GM23338 (cell line): ENCODE measurements at regions not wholly inside any gene's neighbourhood (a gene's known extent, or its start where the extent isn't known, plus 50 kb on each side); places are given as distances from the start of the nearest gene placed in this dataset.

ENCODE experiments used
- ATAC-seq: fragments of 200-7000 bp; cut with Tn5 transposase; 3 replicates; pipeline ENCODE4 v1.9.1; 2020
- DNase-seq: peaks from one replicate; pipeline ENCODE4 v3.0.0-alpha.2; 2015; ENCODE audit warnings: low spot score
- H2AFZ ChIP-seq: fragments of 200-600 bp; sonication (generic); 2 replicates; pipeline ENCODE4 v1.8.0; 2016; ENCODE audit warnings: antibody characterized with exemption, mild to moderate bottlenecking, moderate library complexity
- H3F3A ChIP-seq: fragments of 200-600 bp; sonication (generic); replicated peaks from 2 replicates; pipeline ENCODE4 v1.8.0; 2017; ENCODE audit warnings: antibody characterized with exemption, mixed run types, low read depth
- H3K27ac ChIP-seq: fragments of 200-600 bp; sonication (generic); 2 replicates; pipeline ENCODE4 v1.6.1; 2016; ENCODE audit warnings: low read depth
- H3K27me3 ChIP-seq: fragments of 200-600 bp; sonication (generic); 2 replicates; pipeline ENCODE4 v1.8.0; 2016; ENCODE audit warnings: mild to moderate bottlenecking, mixed run types, moderate library complexity; ENCODE audit not compliant: insufficient read depth
- H3K36me3 ChIP-seq: fragments of 200-600 bp; sonication (generic); 2 replicates; pipeline ENCODE4 v1.8.0; 2016; ENCODE audit warnings: mild to moderate bottlenecking; ENCODE audit not compliant: insufficient read depth
- H3K4me1 ChIP-seq: fragments of 200-600 bp; sonication (generic); 2 replicates; pipeline ENCODE4 v1.8.0; 2016; ENCODE audit warnings: mild to moderate bottlenecking, moderate library complexity; ENCODE audit not compliant: insufficient read depth
- H3K4me2 ChIP-seq: fragments of 200-600 bp; sonication (generic); 2 replicates; pipeline ENCODE4 v1.7.1; 2017; ENCODE audit warnings: mixed run types
- H3K4me3 ChIP-seq: fragments of 200-600 bp; sonication (generic); 2 replicates; pipeline ENCODE4 v1.6.1; 2016; ENCODE audit warnings: mixed run types
- H3K79me2 ChIP-seq: fragments of 200-600 bp; sonication (generic); replicated peaks from 2 replicates; pipeline ENCODE4 v1.8.0; 2017; ENCODE audit warnings: mild to moderate bottlenecking; ENCODE audit not compliant: insufficient read depth
- H3K9me2 ChIP-seq: fragments of 200-600 bp; sonication (generic); 2 replicates; pipeline ENCODE4 v1.8.0; 2017; ENCODE audit not compliant: insufficient read depth
- H4K20me1 ChIP-seq: fragments of 200-600 bp; sonication (generic); replicated peaks from 2 replicates; pipeline ENCODE4 v1.8.0; 2017; ENCODE audit warnings: mild to moderate bottlenecking; ENCODE audit not compliant: insufficient read depth
- H3K27ac Mint-ChIP-seq: 2 replicates; pipeline ENCODE4 v1.8.0; 2020; ENCODE audit warnings: inconsistent platforms, mild to moderate bottlenecking, moderate library complexity, mixed read lengths
- H3K27me3 Mint-ChIP-seq: 3 replicates; pipeline ENCODE4 v1.8.0; 2022; ENCODE audit warnings: low read depth, mild to moderate bottlenecking, moderate library complexity, mixed read lengths, inconsistent platforms; ENCODE audit not compliant: insufficient read depth, poor library complexity
- H3K36me3 Mint-ChIP-seq: 3 replicates; pipeline ENCODE4 v1.8.0; 2021; ENCODE audit warnings: low read depth, mild to moderate bottlenecking, inconsistent platforms, moderate library complexity, mixed read lengths
- H3K4me1 Mint-ChIP-seq: 3 replicates; pipeline ENCODE4 v1.8.0; 2020; ENCODE audit warnings: mild to moderate bottlenecking, inconsistent platforms, mixed read lengths
- H3K4me3 Mint-ChIP-seq: 3 replicates; pipeline ENCODE4 v1.8.0; 2021; ENCODE audit warnings: moderate library complexity, mild to moderate bottlenecking, inconsistent platforms, mixed read lengths
- H3K9me3 Mint-ChIP-seq: 3 replicates; pipeline ENCODE4 v1.8.0; 2020; ENCODE audit warnings: moderate library complexity, mild to moderate bottlenecking, inconsistent platforms, mixed read lengths
- CREB1 ChIP-seq: fragments of 250-450 bp; sonication (Bioruptor Pico); IDR thresholded peaks from 2 replicates; pipeline ENCODE4 v1.5.0; 2020; ENCODE audit warnings: low read depth, mild to moderate bottlenecking, moderate library complexity
- EZH2 ChIP-seq: fragments of 200-600 bp; sonication (generic); IDR thresholded peaks from one replicate; pipeline ENCODE4 v1.8.0; 2017; ENCODE audit warnings: antibody characterized with exemption, mild to moderate bottlenecking, low read depth; ENCODE audit not compliant: unreplicated experiment
- EZH2phosphoT487 ChIP-seq: fragments of 200-600 bp; sonication (generic); IDR thresholded peaks from one replicate; pipeline ENCODE4 v1.8.1; 2018; ENCODE audit warnings: antibody characterized with exemption; ENCODE audit not compliant: unreplicated experiment
- JUNB ChIP-seq: IDR thresholded peaks from one replicate; pipeline ENCODE4 v1.6.1; 2016; ENCODE audit warnings: antibody characterized with exemption; ENCODE audit not compliant: unreplicated experiment
- NANOG ChIP-seq: IDR thresholded peaks from 2 replicates; pipeline ENCODE4 v1.6.1; 2016; ENCODE audit warnings: antibody characterized with exemption, borderline replicate concordance
- POLR2AphosphoS5 ChIP-seq: IDR thresholded peaks from 2 replicates; pipeline ENCODE4 v1.6.1; 2016; ENCODE audit warnings: antibody characterized with exemption, low read depth
- STAT1 ChIP-seq: IDR thresholded peaks from one replicate; pipeline ENCODE4 v1.6.1; 2016; ENCODE audit warnings: antibody characterized with exemption; ENCODE audit not compliant: unreplicated experiment
- ZNF114 ChIP-seq: fragments of 250-450 bp; sonication (Bioruptor Pico); IDR thresholded peaks from 2 replicates; pipeline ENCODE4 v1.5.0; 2020; ENCODE audit warnings: mild to moderate bottlenecking, moderate library complexity
- ZNF331 ChIP-seq: fragments of 250-450 bp; sonication (Bioruptor Pico); IDR thresholded peaks from 2 replicates; pipeline ENCODE4 v1.5.0; 2020; ENCODE audit warnings: low read depth, mild to moderate bottlenecking, moderate library complexity
- TF ChIP-seq, protein P1 (sequence below): IDR thresholded peaks from 2 replicates; pipeline ENCODE4 v1.6.1; 2016; ENCODE audit warnings: antibody characterized with exemption
- TF ChIP-seq, protein P2 (sequence below): fragments of 250-450 bp; sonication (Bioruptor Pico); IDR thresholded peaks from 2 replicates; pipeline ENCODE4 v1.5.0; 2020; ENCODE audit warnings: mild to moderate bottlenecking, moderate library complexity
- TF ChIP-seq, protein P3 (sequence below): IDR thresholded peaks from one replicate; pipeline ENCODE4 v1.6.1; 2018; ENCODE audit warnings: antibody characterized with exemption; ENCODE audit not compliant: unreplicated experiment
- TF ChIP-seq, protein P4 (sequence below), 2 experiments: fragments of 200-600 bp in 1 of 2; sonication (generic) in 1 of 2; conservative IDR thresholded peaks; 2 replicates each; pipeline versions ENCODE4 v1.5.1 to v1.6.1; 2016 to 2017; ENCODE audit warnings: antibody characterized with exemption in 2 of 2, low read depth in 2 of 2, mild to moderate bottlenecking in 2 of 2, moderate library complexity in 1 of 2

DNA sequence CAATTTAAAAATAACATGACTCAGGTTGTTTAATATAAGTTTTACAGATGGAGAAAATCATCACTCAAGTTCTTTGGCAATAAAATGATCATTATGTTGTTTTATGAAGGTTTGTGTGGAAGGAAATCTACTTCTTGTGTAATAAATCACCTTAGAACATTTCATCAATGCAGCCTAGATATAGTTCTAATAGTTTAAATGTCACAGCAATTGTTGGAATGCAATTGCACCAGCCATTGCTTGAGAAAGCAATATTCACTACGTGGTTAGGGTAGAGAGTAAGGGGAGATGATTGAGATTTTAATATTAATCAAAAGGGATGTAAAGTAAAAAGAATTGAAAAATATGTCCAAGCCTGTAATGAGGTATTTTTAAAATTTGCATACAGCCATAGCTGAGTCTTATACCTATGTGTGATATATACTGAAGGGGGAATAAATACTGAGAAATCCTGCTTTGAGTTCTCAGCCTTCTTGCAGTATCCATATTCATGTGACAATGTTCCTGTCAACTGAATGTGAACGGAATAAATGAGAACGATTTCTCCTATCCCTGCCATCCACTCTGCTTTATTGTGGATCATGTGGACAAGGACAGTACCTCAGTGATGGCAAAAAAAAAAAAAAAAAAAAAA is 257.9 kb downstream of the OTOL1 start:
- H3K36me3 ChIP-seq: no peaks in the 10 kb centered on the region
- H3K4me2 ChIP-seq: no peak overlapping the region
- no peaks in the 10 kb centered on the region for H3K27me3 ChIP-seq
- H3K79me2 ChIP-seq: no peaks in the 10 kb centered on the region
- H3K9me2 ChIP-seq: no peaks in the 10 kb centered on the region; the same call in 1 of the 2 replicates
- TF ChIP-seq EZH2phosphoT487 (no peak), ZNF114 (CRISPR knock-in tag) (no peak), NANOG (no peak), CREB1 (CRISPR knock-in tag) (no peak), EZH2 (no peak), POLR2AphosphoS5 (no peak), STAT1 (no peak), ZNF331 (CRISPR knock-in tag) (no peak), JUNB (no peak)
- TF ChIP-seq, protein P1, sequence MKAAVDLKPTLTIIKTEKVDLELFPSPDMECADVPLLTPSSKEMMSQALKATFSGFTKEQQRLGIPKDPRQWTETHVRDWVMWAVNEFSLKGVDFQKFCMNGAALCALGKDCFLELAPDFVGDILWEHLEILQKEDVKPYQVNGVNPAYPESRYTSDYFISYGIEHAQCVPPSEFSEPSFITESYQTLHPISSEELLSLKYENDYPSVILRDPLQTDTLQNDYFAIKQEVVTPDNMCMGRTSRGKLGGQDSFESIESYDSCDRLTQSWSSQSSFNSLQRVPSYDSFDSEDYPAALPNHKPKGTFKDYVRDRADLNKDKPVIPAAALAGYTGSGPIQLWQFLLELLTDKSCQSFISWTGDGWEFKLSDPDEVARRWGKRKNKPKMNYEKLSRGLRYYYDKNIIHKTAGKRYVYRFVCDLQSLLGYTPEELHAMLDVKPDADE: no peak
- TF ChIP-seq, protein P2, sequence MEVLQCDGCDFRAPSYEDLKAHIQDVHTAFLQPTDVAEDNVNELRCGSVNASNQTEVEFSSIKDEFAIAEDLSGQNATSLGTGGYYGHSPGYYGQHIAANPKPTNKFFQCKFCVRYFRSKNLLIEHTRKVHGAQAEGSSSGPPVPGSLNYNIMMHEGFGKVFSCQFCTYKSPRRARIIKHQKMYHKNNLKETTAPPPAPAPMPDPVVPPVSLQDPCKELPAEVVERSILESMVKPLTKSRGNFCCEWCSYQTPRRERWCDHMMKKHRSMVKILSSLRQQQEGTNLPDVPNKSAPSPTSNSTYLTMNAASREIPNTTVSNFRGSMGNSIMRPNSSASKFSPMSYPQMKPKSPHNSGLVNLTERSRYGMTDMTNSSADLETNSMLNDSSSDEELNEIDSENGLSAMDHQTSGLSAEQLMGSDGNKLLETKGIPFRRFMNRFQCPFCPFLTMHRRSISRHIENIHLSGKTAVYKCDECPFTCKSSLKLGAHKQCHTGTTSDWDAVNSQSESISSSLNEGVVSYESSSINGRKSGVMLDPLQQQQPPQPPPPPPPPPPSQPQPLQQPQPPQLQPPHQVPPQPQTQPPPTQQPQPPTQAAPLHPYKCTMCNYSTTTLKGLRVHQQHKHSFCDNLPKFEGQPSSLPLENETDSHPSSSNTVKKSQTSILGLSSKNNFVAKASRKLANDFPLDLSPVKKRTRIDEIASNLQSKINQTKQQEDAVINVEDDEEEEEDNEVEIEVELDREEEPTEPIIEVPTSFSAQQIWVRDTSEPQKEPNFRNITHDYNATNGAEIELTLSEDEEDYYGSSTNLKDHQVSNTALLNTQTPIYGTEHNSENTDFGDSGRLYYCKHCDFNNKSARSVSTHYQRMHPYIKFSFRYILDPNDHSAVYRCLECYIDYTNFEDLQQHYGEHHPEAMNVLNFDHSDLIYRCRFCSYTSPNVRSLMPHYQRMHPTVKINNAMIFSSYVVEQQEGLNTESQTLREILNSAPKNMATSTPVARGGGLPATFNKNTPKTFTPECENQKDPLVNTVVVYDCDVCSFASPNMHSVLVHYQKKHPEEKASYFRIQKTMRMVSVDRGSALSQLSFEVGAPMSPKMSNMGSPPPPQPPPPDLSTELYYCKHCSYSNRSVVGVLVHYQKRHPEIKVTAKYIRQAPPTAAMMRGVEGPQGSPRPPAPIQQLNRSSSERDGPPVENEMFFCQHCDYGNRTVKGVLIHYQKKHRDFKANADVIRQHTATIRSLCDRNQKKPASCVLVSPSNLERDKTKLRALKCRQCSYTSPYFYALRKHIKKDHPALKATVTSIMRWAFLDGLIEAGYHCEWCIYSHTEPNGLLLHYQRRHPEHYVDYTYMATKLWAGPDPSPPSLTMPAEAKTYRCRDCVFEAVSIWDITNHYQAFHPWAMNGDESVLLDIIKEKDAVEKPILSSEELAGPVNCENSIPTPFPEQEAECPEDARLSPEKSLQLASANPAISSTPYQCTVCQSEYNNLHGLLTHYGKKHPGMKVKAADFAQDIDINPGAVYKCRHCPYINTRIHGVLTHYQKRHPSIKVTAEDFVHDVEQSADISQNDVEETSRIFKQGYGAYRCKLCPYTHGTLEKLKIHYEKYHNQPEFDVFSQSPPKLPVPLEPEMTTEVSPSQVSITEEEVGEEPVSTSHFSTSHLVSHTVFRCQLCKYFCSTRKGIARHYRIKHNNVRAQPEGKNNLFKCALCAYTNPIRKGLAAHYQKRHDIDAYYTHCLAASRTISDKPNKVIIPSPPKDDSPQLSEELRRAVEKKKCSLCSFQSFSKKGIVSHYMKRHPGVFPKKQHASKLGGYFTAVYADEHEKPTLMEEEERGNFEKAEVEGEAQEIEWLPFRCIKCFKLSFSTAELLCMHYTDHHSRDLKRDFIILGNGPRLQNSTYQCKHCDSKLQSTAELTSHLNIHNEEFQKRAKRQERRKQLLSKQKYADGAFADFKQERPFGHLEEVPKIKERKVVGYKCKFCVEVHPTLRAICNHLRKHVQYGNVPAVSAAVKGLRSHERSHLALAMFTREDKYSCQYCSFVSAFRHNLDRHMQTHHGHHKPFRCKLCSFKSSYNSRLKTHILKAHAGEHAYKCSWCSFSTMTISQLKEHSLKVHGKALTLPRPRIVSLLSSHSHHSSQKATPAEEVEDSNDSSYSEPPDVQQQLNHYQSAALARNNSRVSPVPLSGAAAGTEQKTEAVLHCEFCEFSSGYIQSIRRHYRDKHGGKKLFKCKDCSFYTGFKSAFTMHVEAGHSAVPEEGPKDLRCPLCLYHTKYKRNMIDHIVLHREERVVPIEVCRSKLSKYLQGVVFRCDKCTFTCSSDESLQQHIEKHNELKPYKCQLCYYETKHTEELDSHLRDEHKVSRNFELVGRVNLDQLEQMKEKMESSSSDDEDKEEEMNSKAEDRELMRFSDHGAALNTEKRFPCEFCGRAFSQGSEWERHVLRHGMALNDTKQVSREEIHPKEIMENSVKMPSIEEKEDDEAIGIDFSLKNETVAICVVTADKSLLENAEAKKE (CRISPR knock-in tag): no peak
- TF ChIP-seq, protein P3, sequence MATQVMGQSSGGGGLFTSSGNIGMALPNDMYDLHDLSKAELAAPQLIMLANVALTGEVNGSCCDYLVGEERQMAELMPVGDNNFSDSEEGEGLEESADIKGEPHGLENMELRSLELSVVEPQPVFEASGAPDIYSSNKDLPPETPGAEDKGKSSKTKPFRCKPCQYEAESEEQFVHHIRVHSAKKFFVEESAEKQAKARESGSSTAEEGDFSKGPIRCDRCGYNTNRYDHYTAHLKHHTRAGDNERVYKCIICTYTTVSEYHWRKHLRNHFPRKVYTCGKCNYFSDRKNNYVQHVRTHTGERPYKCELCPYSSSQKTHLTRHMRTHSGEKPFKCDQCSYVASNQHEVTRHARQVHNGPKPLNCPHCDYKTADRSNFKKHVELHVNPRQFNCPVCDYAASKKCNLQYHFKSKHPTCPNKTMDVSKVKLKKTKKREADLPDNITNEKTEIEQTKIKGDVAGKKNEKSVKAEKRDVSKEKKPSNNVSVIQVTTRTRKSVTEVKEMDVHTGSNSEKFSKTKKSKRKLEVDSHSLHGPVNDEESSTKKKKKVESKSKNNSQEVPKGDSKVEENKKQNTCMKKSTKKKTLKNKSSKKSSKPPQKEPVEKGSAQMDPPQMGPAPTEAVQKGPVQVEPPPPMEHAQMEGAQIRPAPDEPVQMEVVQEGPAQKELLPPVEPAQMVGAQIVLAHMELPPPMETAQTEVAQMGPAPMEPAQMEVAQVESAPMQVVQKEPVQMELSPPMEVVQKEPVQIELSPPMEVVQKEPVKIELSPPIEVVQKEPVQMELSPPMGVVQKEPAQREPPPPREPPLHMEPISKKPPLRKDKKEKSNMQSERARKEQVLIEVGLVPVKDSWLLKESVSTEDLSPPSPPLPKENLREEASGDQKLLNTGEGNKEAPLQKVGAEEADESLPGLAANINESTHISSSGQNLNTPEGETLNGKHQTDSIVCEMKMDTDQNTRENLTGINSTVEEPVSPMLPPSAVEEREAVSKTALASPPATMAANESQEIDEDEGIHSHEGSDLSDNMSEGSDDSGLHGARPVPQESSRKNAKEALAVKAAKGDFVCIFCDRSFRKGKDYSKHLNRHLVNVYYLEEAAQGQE: no peak
- TF ChIP-seq, protein P4, sequence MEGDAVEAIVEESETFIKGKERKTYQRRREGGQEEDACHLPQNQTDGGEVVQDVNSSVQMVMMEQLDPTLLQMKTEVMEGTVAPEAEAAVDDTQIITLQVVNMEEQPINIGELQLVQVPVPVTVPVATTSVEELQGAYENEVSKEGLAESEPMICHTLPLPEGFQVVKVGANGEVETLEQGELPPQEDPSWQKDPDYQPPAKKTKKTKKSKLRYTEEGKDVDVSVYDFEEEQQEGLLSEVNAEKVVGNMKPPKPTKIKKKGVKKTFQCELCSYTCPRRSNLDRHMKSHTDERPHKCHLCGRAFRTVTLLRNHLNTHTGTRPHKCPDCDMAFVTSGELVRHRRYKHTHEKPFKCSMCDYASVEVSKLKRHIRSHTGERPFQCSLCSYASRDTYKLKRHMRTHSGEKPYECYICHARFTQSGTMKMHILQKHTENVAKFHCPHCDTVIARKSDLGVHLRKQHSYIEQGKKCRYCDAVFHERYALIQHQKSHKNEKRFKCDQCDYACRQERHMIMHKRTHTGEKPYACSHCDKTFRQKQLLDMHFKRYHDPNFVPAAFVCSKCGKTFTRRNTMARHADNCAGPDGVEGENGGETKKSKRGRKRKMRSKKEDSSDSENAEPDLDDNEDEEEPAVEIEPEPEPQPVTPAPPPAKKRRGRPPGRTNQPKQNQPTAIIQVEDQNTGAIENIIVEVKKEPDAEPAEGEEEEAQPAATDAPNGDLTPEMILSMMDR (conservative IDR thresholded peaks at IDR 0.05; ENCODE audit: low read depth in 2 of 2): no peak
- no peaks in the 10 kb centered on the region for H3F3A ChIP-seq
- no peak overlapping the region for H3K4me3 ChIP-seq
- no peak overlapping the region for H3K27ac ChIP-seq
- H3K4me1 Mint-ChIP-seq: no peaks in the 10 kb centered on the region
- H4K20me1 ChIP-seq: no peaks in the 10 kb centered on the region
- H2AFZ ChIP-seq: no peak overlapping the region
- H3K4me1 ChIP-seq: no peaks in the 10 kb centered on the region
- H3K27me3 Mint-ChIP-seq: peaks cover 2% of the 10 kb centered on the region
- no peaks in the 10 kb centered on the region for H3K36me3 Mint-ChIP-seq
- H3K4me3 Mint-ChIP-seq: no peak overlapping the region
- peaks cover 2% of the 10 kb centered on the region; the same call in 1 of the 3 replicates for H3K9me3 Mint-ChIP-seq
- ATAC-seq (no peak), DNase-seq (no peak)
- no peak overlapping the region for H3K27ac Mint-ChIP-seq
